ENCODE measurements at regions not wholly inside any gene's neighbourhood (a gene's known extent, or its start where the extent isn't known, plus 50 kb on each side); places are given as distances from the start of the nearest gene placed in this dataset.

DNA sequence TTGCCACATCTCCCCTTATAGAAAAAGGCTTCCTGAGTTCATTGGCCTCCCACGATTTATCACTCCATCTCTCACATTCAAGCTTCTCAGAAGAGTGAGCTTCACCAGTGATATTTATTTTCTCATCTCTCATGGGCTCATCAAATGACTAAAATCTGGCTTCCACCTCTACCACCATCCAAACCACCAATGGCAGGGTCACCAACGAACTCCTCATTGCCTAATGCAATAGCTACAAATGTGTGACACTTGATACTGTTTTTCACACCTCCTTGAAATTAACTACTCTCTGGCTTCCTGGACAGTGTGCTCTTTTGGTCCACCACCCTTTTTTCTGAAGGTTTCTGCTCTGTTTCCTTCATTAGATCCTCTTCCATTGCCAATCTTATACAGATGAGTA lies 129.0 kb downstream of the SH2D1A start:
- TF ChIP-seq EP300 (IDR thresholded peaks at IDR 0.05; ENCODE audit: low read depth) (no peak), POLR2A (IDR thresholded peaks at IDR 0.05) (no peak), POLR2AphosphoS5 (IDR thresholded peaks at IDR 0.05) (no peak)
- TF ChIP-seq, protein P1, sequence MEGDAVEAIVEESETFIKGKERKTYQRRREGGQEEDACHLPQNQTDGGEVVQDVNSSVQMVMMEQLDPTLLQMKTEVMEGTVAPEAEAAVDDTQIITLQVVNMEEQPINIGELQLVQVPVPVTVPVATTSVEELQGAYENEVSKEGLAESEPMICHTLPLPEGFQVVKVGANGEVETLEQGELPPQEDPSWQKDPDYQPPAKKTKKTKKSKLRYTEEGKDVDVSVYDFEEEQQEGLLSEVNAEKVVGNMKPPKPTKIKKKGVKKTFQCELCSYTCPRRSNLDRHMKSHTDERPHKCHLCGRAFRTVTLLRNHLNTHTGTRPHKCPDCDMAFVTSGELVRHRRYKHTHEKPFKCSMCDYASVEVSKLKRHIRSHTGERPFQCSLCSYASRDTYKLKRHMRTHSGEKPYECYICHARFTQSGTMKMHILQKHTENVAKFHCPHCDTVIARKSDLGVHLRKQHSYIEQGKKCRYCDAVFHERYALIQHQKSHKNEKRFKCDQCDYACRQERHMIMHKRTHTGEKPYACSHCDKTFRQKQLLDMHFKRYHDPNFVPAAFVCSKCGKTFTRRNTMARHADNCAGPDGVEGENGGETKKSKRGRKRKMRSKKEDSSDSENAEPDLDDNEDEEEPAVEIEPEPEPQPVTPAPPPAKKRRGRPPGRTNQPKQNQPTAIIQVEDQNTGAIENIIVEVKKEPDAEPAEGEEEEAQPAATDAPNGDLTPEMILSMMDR (IDR thresholded peaks at IDR 0.05), result no peak
- no peaks in the 10 kb centered on the region for H3K27me3 ChIP-seq
- no peak overlapping the region for H3K4me3 ChIP-seq
- no peaks in the 10 kb centered on the region for H3K4me1 ChIP-seq
- in situ Hi-C loops (cut with MboI; ENCODE audit: low pct_ligation_motif_present in 1 of 4, low pct_unique_long_range_greater_than_20kb in 1 of 4, low sequenced_read_pairs in 3 of 4), result no loop called here
- H3K9me3 ChIP-seq, result no peaks in the 10 kb centered on the region
- H3K27ac ChIP-seq, result no peak overlapping the region
- WGBS, 2 donors (ENCODE audit: low coverage in 1 of 2), result 53 to 57% methylated on average over 1 to 2 of the region's 2 CpGs
- no peaks in the 10 kb centered on the region for H3K36me3 ChIP-seq
- no peak for DNase-seq
- intact Hi-C loops (cut with DNase I; ENCODE audit: low total_unique reads), result no loop called here

- Histone ChIP-seq H3K4me3 (no peak overlapping the region), H3K9me3 (no peaks in the 10 kb centered on the region), H3K27ac (no peak overlapping the region), H3K4me1 (no peaks in the 10 kb centered on the region), H3K27me3 (no peaks in the 10 kb centered on the region), H3K36me3 (no peaks in the 10 kb centered on the region)
- in situ Hi-C loops (cut with MboI; ENCODE audit: low pct_ligation_motif_present in 1 of 4, low pct_unique_long_range_greater_than_20kb in 1 of 4, low sequenced_read_pairs in 3 of 4) (no loop called here), intact Hi-C loops (cut with DNase I; ENCODE audit: low total_unique reads) (no loop called here)
- DNase-seq, result no peak
- TF ChIP-seq POLR2AphosphoS5 (IDR thresholded peaks at IDR 0.05), result no peak
- TF ChIP-seq, protein P1 (IDR thresholded peaks at IDR 0.05), result no peak
- no peak for TF ChIP-seq POLR2A (IDR thresholded peaks at IDR 0.05)
- TF ChIP-seq EP300 (IDR thresholded peaks at IDR 0.05; ENCODE audit: low read depth), result no peak
- 81% methylated on average over 2 of the region's 2 CpGs for WGBS, 2 donors (ENCODE audit: low coverage in 1 of 2)
Observed at GRCh38 chrX:124476562-124476961, 130.2 kb downstream of the SH2D1A start.

DNA sequence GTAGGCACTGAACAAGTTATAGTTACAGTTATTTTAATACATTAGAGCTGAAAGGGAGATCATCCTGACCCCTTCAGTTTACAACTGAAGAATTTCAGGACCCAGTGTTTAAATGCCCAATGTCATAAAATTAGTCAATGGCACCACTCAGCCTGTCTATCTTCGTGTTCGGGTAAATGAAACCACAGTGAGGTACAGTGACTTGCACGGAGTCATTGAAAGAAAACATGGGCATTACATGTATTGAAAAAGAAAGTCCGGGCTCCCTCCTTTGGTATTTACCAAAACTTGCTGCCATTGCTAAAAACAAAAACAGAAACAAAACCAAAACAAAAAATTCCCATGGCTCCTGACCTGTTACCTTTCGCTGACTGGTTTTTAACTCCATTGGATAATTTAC lies 131.7 kb downstream of the SH2D1A start:
- DNase-seq, result no peak
- TF ChIP-seq EP300 (IDR thresholded peaks at IDR 0.05; ENCODE audit: low read depth), result no peak
- no peak for TF ChIP-seq POLR2A (IDR thresholded peaks at IDR 0.05)
- TF ChIP-seq, protein P1 (IDR thresholded peaks at IDR 0.05), result no peak
- TF ChIP-seq POLR2AphosphoS5 (IDR thresholded peaks at IDR 0.05), result no peak
- in situ Hi-C loops (cut with MboI; ENCODE audit: low pct_ligation_motif_present in 1 of 4, low pct_unique_long_range_greater_than_20kb in 1 of 4, low sequenced_read_pairs in 3 of 4) (no loop called here), intact Hi-C loops (cut with DNase I; ENCODE audit: low total_unique reads) (no loop called here)
- no peaks in the 10 kb centered on the region for H3K9me3 ChIP-seq
- no peak overlapping the region for H3K27ac ChIP-seq
- 85 to 90% methylated on average over 2 to 5 of the region's 5 CpGs for WGBS, 2 donors (ENCODE audit: low coverage in 1 of 2)
- no peaks in the 10 kb centered on the region for H3K36me3 ChIP-seq
- H3K4me3 ChIP-seq, result no peak overlapping the region
- H3K4me1 ChIP-seq, result no peaks in the 10 kb centered on the region
- H3K27me3 ChIP-seq, result no peaks in the 10 kb centered on the region

- Histone ChIP-seq H3K4me3 (no peak overlapping the region), H3K9me3 (no peaks in the 10 kb centered on the region), H3K27me3 (no peaks in the 10 kb centered on the region), H3K4me1 (no peaks in the 10 kb centered on the region), H3K27ac (no peak overlapping the region), H3K36me3 (no peaks in the 10 kb centered on the region)
- 83 to 93% methylated on average over 2 to 4 of the region's 4 CpGs for WGBS, 2 donors (ENCODE audit: low coverage in 1 of 2)
- no peak for DNase-seq
- in situ Hi-C loops (cut with MboI; ENCODE audit: low pct_ligation_motif_present in 1 of 4, low pct_unique_long_range_greater_than_20kb in 1 of 4, low sequenced_read_pairs in 3 of 4), result no loop called here
- TF ChIP-seq, protein P1 (IDR thresholded peaks at IDR 0.05), result no peak
- intact Hi-C loops (cut with DNase I; ENCODE audit: low total_unique reads), result no loop called here
Observed at GRCh38 chrX:124488412-124489161, 142.2 kb downstream of the SH2D1A start.

All from transverse colon (tissue), 4 donors.